GM19452 (cell line): ENCODE measurements at regions not wholly inside any gene's neighbourhood (a gene's known extent, or its start where the extent isn't known, plus 50 kb on each side); places are given as distances from the start of the nearest gene placed in this dataset.
"Not testable (repeated sequence)": the region's sequence is repeated elsewhere in the genome, so short reads cannot be mapped to it uniquely, and the experiment has no call there.

Experiments
- ATAC-seq: cut with Tn5 transposase; IDR thresholded peaks from one replicate; pipeline ENCODE4 v1.9.1; 2021; ENCODE audit not compliant: unreplicated experiment

GRCh38 chr6:166846446-166847142 is 109.8 kb downstream of the RNASET2 start:
- not testable (repeated sequence) for ATAC-seq

GRCh38 chr6:166842607-166843006 is 113.7 kb downstream of the RNASET2 start:
- no peak for ATAC-seq

GRCh38 chr6:166841216-166841615 is 115.1 kb downstream of the RNASET2 start:
- ATAC-seq, result no peak

GRCh38 chr6:166839569-166839968 is 116.8 kb downstream of the RNASET2 start:
- no peak for ATAC-seq

- no peak for ATAC-seq
Measured at GRCh38 chr6:166838987-166839386, 117.4 kb downstream of the RNASET2 start.

GRCh38 chr6:166836785-166837718 is 119.3 kb downstream of the RNASET2 start:
- no peak for ATAC-seq

- no peak for ATAC-seq
Measured at GRCh38 chr6:166834049-166834448, 122.3 kb downstream of the RNASET2 start.

- peak; percentile 24 for ATAC-seq
Measured at GRCh38 chr6:166830891-166831363, 125.4 kb downstream of the RNASET2 start.

GRCh38 chr6:166830185-166830890 is 126.0 kb downstream of the RNASET2 start:
- ATAC-seq, result peak; percentile 95

- ATAC-seq, result no peak
Measured at GRCh38 chr6:166826264-166826663, 130.1 kb downstream of the RNASET2 start.

- ATAC-seq, result no peak
Measured at GRCh38 chr6:166825553-166826145, 130.7 kb downstream of the RNASET2 start.

GRCh38 chr6:166824880-166825250 is 131.5 kb downstream of the RNASET2 start:
- ATAC-seq, result no peak

GRCh38 chr6:166824146-166824879 is 132.0 kb downstream of the RNASET2 start:
- ATAC-seq, result no peak

GRCh38 chr6:166822609-166823008 is 133.7 kb downstream of the RNASET2 start:
- ATAC-seq, result no peak

GRCh38 chr6:166820483-166820882 is 135.9 kb downstream of the RNASET2 start:
- no peak for ATAC-seq

- no peak for ATAC-seq
Measured at GRCh38 chr6:166820070-166820469, 136.3 kb downstream of the RNASET2 start.

- ATAC-seq, result no peak
Measured at GRCh38 chr6:166815629-166816028, 140.7 kb downstream of the RNASET2 start.

- no peak for ATAC-seq
Measured at GRCh38 chr6:166814390-166814789, 142.0 kb downstream of the RNASET2 start.

- ATAC-seq, result no peak
Measured at GRCh38 chr6:166813461-166813860, 142.9 kb downstream of the RNASET2 start.

- no peak for ATAC-seq
Measured at GRCh38 chr6:166810864-166811263, 145.5 kb downstream of the RNASET2 start.
